Small intestine (tissue), 7 donors: ENCODE measurements at regions not wholly inside any gene's neighbourhood (a gene's known extent, or its start where the extent isn't known, plus 50 kb on each side); places are given as distances from the start of the nearest gene placed in this dataset.

Experiments
- DNase-seq, 2 donors: peaks; one replicate each; pipeline versions ENCODE4 v3.0.0 to v3.0.0-alpha.2; 2013
- FAIRE-seq: peaks from 2 replicates; lab custom pipeline; 2012; peaks lifted over from hg19 to GRCh38; lab: Jason Lieb, UNC
- H3K27ac ChIP-seq, 3 donors: one replicate each; pipeline ENCODE4 v1.5.1; 2013; ENCODE audit warnings: low read length in 2 of 3, mild to moderate bottlenecking in 2 of 3, control low read depth in 1 of 3, inconsistent platforms in 1 of 3, low read depth in 1 of 3, moderate library complexity in 1 of 3
- H3K27me3 ChIP-seq, 3 donors: one replicate each; pipeline ENCODE4 v1.6.1; 2013; ENCODE audit warnings: low read length in 3 of 3, inconsistent platforms in 1 of 3; ENCODE audit not compliant: control insufficient read depth in 3 of 3, insufficient read depth in 3 of 3
- H3K36me3 ChIP-seq, 3 donors: one replicate each; pipeline ENCODE4 v1.6.1; 2013; ENCODE audit warnings: low read length in 3 of 3, inconsistent platforms in 1 of 3, low read depth in 1 of 3, mild to moderate bottlenecking in 1 of 3, moderate library complexity in 1 of 3; ENCODE audit not compliant: control insufficient read depth in 3 of 3, insufficient read depth in 2 of 3
- H3K4me1 ChIP-seq, 3 donors: one replicate each; pipeline ENCODE4 v1.6.1; 2013; ENCODE audit warnings: low read length in 2 of 3, inconsistent platforms in 1 of 3, low read depth in 1 of 3, mild to moderate bottlenecking in 1 of 3, moderate library complexity in 1 of 3; ENCODE audit not compliant: control insufficient read depth in 3 of 3, insufficient read depth in 2 of 3
- H3K4me3 ChIP-seq, 3 donors: one replicate each; pipeline ENCODE4 v1.5.1; 2013; ENCODE audit warnings: low read length in 3 of 3, control low read depth in 1 of 3, inconsistent platforms in 1 of 3, low read depth in 1 of 3, mild to moderate bottlenecking in 1 of 3, moderate library complexity in 1 of 3
- H3K9me3 ChIP-seq, 2 donors: one replicate each; pipeline ENCODE4 v1.6.1; 2013; ENCODE audit warnings: low read depth in 1 of 2, low read length in 1 of 2; ENCODE audit not compliant: control insufficient read depth in 2 of 2, insufficient read depth in 1 of 2
- WGBS, 3 donors: extraction: QIAGEN DNeasy Blood & Tissue Kit; methylation state at CpG; one replicate each; pipeline ENCODE4 v1.1.7; 2013; 5-methylcytosine and 5-hydroxymethylcytosine counted together
- donor health status: healthy with polysubstance abuse.
- donor health status: control.
- donor health status: control.
- donor health status: Bipolar disorder and iron deficiency.
- donor health status: healthy.

DNA sequence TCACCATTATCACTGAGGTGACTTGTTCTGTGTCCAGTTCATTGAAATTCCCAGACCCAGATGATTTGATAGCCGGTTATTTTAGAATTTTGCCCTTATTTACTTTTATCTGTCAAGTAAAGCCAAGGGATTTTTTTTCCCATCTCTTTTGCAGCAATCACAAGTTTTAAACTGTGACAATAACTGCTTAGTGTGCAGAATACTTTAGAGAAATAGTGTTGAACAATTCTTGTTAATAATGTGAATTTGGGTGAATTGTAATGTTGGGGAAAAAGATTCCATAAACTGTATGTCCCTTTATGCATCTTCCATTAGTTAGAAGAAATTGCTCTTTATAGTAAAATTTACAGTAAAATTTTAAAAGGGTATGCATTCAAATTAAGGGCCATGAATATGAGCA, 79.5 kb downstream of the SLITRK6 start:
- Histone ChIP-seq H3K27me3 (no peaks in the 10 kb centered on the region), H3K4me1 (no peaks in the 10 kb centered on the region), H3K27ac (no peak overlapping the region), H3K9me3 (no peaks in the 10 kb centered on the region), H3K36me3 (no peaks in the 10 kb centered on the region), H3K4me3 (no peak overlapping the region)
- no peak for FAIRE-seq
- DNase-seq = no peak
- 81 to 92% (median 83%) methylated on average over 1 of the region's 1 CpG for WGBS, 3 donors

DNA sequence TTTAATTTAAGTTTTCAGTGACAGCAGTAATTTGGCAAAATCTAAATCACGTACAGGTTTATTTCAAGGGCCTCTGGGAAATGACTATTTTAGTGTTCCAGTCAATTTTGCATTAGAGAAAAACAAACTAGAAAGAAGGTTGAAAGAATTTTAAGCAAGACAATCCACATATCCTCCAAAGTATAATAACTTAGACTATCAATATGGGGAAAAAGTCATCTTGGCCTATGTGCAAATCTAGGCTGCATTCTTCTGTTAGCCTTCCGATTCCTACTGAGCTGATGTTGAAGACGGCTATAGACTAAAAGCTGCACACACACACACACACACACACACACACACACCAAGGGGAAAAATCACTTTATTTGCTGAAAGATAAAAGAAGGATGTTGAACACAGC, 81.3 kb downstream of the SLITRK6 start:
- no peak for DNase-seq
- Histone ChIP-seq H3K9me3 (no peaks in the 10 kb centered on the region), H3K27me3 (no peaks in the 10 kb centered on the region), H3K4me1 (no peaks in the 10 kb centered on the region), H3K36me3 (no peaks in the 10 kb centered on the region), H3K27ac (no peak overlapping the region), H3K4me3 (no peak overlapping the region)
- 79 to 89% (median 88%) methylated on average over 3 of the region's 3 CpGs for WGBS, 3 donors
- FAIRE-seq = no peak

DNA sequence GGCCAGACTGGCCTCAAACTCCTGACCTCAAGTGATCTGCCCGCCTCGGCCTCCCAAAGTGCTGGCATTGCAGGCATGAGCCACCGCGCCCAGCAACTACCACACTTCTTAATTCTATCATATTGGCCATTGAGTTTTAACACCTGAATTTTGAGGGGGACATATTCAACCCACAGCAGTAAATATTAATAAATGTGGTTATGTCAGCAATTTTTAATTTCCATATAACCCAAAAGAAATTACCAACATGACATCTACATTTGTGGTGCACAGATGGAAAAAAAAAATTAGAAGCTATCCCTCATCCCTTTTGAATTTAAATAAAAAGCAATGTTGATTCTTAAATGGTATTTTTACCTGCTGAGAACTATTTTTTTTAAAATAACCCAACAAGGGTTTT, 88.7 kb downstream of the SLITRK6 start:
- Histone ChIP-seq H3K9me3 (no peaks in the 10 kb centered on the region), H3K4me1 (no peaks in the 10 kb centered on the region), H3K27me3 (no peaks in the 10 kb centered on the region), H3K4me3 (no peak overlapping the region), H3K27ac (no peak overlapping the region), H3K36me3 (no peaks in the 10 kb centered on the region)
- WGBS, 3 donors = 90 to 97% (median 95%) methylated on average over 4 of the region's 4 CpGs
- DNase-seq (no peak), FAIRE-seq (no peak)

DNA sequence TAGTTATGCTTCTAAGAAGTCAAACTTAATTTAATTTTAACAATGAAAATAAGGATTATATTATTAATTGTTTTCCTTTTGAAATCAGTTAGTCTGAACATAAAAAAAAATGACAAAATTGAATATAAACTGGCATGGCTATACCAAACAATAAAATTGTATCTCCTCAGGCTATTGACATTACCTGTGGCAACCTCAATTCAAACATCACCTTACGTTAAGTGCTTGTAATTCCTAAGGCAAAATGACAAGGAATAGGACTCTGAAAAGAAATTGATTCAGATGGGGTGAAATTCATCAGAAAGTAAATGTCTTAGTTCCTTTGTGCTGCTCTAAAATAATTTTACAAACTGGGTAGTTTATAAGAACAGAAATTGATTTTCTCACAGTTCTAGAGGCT, 89.5 kb downstream of the SLITRK6 start:
- Histone ChIP-seq H3K36me3 (no peaks in the 10 kb centered on the region), H3K27me3 (no peaks in the 10 kb centered on the region), H3K4me3 (no peak overlapping the region), H3K4me1 (no peaks in the 10 kb centered on the region), H3K9me3 (no peaks in the 10 kb centered on the region), H3K27ac (no peak overlapping the region)
- DNase-seq (no peak), FAIRE-seq (no peak)
- whole genome bisulfite sequencing, 3 donors = 70 to 80% (median 71%) methylated on average over 1 of the region's 1 CpG

DNA sequence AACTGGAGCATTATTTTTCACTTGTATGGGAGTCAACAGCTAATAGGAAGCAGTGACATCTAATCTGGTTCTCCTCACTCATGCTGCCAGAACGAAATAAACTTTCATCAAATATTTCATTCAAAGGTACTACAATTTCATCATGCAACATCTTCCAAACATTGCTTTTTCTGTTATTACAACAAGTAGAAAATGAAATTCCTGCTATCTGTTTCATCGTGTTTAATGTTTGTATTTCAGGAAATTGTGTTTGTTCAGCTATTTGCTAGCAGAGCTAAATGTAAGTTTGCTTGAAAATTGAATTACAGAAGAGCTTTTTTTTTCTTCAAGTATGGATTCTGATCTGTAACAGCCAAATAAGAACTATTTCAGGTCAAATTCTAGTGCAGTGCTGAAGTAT, 90.1 kb downstream of the SLITRK6 start:
- DNase-seq = no peak
- Histone ChIP-seq H3K27me3 (no peaks in the 10 kb centered on the region), H3K9me3 (no peaks in the 10 kb centered on the region), H3K27ac (no peak overlapping the region), H3K36me3 (no peaks in the 10 kb centered on the region), H3K4me3 (no peak overlapping the region), H3K4me1 (no peaks in the 10 kb centered on the region)
- WGBS, 3 donors = 23 to 33% (median 30%) methylated on average over 2 of the region's 2 CpGs
- no peak for FAIRE-seq

DNA sequence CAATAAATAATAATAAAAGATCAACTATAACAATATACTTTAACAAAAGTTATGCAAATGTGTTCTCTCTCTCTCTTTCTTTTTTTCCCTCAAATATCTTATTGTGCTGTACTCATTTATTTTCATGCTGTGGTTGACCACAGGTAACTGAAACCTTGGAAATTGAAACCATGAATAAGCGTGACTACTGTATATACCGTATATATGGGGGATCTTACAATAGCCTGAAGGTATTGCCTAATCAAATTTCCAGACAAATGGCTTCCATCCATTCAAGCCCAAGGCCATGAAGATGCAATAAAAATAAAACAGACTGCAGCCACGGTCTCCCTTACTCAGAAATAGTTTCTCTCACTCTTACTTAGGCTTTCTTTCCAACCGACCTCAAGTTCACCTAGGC, 98.3 kb downstream of the SLITRK6 start:
- Histone ChIP-seq H3K36me3 (no peaks in the 10 kb centered on the region), H3K27me3 (no peaks in the 10 kb centered on the region), H3K9me3 (peaks cover 0 to 15% of the 10 kb centered on the region in 2 donors), H3K4me1 (no peaks in the 10 kb centered on the region), H3K27ac (no peak overlapping the region), H3K4me3 (no peak overlapping the region)
- DNase-seq (no peak), FAIRE-seq (no peak)
- 64 to 72% (median 66%) methylated on average over 4 of the region's 4 CpGs for WGBS, 3 donors

DNA sequence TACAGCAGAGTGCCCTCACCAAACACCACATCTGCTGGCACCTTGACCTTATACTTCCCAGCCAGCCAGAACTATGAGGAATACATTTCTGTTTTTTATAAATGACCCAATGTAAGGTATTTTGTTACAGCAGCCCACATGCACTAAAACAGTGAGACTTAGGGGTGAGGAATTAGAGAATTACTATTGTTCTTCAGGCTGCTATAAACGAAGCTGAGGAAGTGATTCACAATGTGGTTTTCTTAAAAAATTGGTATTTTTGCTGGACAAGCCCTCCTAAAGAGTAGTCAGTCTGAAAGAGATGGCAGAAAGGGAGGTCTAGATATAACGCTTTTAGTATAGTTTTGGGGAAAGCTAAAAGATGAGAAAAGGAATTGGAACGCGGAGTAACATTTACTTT, 101.0 kb downstream of the SLITRK6 start:
- H3K9me3 ChIP-seq = peaks cover 0 to 18% of the 10 kb centered on the region in 2 donors
- H3K36me3 ChIP-seq = no peaks in the 10 kb centered on the region
- WGBS, 3 donors = 46 to 57% (median 47%) methylated on average over 4 of the region's 4 CpGs
- no peaks in the 10 kb centered on the region for H3K4me1 ChIP-seq
- H3K27me3 ChIP-seq = no peaks in the 10 kb centered on the region
- H3K27ac ChIP-seq = no peak overlapping the region
- no peak overlapping the region for H3K4me3 ChIP-seq
- FAIRE-seq (no peak), DNase-seq (no peak)

DNA sequence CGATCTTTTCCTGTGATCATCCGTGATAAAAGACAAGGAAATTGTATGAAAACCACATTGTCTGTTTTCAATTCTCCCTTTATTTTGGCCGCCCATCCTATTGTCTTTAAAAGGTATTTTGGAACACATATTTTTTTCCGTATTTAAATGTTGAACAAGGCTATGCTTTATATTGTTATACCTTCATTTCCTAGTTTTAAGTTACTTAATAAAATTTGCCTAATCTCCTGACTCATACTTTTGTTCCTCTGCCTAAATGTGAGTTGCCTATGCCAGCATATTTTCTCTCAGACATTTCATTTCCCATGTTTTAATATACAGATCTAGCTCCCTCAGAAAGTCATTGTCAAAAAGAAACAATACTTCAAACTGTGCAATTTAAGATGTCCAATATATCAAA, 104.2 kb downstream of the SLITRK6 start:
- 55 to 59% (median 59%) methylated on average over 4 of the region's 4 CpGs for WGBS, 3 donors
- DNase-seq (no peak), FAIRE-seq (no peak)
- H3K27ac ChIP-seq = no peak overlapping the region
- no peak overlapping the region for H3K4me3 ChIP-seq
- H3K27me3 ChIP-seq = no peaks in the 10 kb centered on the region
- H3K36me3 ChIP-seq = no peaks in the 10 kb centered on the region
- H3K9me3 ChIP-seq = peaks cover 0 to 14% of the 10 kb centered on the region in 2 donors
- no peaks in the 10 kb centered on the region for H3K4me1 ChIP-seq

DNA sequence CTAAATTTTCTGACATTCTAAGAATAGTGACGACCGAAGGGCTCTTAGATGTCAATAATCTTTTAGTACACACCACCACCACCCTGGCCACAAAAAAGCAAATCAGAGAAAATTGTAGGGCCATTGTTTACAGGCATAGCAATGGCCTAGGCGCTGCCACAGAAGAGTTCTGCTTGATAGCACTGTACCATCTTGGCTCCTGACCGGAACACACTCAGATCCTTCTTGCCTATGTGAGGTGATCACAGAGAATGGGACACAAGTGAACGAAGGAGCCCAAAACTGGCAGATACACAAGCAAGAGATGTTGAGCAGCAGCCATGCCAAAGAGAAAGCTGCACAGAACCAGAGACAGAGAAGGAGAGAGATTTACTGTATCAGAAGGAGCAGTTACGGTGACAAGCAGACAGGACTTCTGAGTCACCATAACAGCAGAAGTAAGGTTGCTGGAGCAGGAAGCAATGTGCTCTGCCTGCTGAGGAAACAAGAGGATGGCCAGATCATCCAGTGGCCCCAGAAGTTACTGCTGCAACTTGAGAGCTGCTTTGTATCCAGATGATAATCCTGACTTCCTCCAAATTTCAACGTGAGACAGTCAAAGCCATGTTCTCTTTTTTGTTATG, 105.2 kb downstream of the SLITRK6 start:
- Histone ChIP-seq H3K27me3 (no peaks in the 10 kb centered on the region), H3K27ac (no peak overlapping the region), H3K9me3 (peaks cover 0 to 6% of the 10 kb centered on the region in 2 donors), H3K36me3 (no peaks in the 10 kb centered on the region), H3K4me3 (no peak overlapping the region), H3K4me1 (no peaks in the 10 kb centered on the region)
- no peak for DNase-seq
- WGBS, 3 donors = 69 to 72% (median 69%) methylated on average over 7 of the region's 7 CpGs
- FAIRE-seq = no peak
